ENCODE measurements at regions not wholly inside any gene's neighbourhood (a gene's known extent, or its start where the extent isn't known, plus 50 kb on each side); places are given as distances from the start of the nearest gene placed in this dataset.

DNA sequence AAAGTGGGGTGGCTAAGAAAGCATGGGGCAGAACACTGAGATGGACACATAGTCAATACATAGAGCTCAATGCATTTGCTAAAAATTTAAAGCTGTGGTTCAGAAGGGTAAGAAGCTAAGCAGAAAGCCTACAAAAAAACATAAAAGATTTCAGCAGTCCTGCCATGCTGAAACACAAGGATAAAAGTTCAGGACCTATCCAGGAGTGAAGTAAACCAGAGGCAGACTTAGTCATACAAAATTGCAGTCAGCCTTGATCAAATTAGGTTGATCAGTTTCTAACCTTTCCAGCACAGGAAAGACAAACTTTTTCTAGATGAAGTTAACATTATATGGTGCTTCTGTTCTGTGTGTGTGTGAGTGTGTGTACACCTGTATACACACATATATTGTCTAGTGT is 120.8 kb upstream of the RBMS1 start:
- TF ChIP-seq, protein P1, sequence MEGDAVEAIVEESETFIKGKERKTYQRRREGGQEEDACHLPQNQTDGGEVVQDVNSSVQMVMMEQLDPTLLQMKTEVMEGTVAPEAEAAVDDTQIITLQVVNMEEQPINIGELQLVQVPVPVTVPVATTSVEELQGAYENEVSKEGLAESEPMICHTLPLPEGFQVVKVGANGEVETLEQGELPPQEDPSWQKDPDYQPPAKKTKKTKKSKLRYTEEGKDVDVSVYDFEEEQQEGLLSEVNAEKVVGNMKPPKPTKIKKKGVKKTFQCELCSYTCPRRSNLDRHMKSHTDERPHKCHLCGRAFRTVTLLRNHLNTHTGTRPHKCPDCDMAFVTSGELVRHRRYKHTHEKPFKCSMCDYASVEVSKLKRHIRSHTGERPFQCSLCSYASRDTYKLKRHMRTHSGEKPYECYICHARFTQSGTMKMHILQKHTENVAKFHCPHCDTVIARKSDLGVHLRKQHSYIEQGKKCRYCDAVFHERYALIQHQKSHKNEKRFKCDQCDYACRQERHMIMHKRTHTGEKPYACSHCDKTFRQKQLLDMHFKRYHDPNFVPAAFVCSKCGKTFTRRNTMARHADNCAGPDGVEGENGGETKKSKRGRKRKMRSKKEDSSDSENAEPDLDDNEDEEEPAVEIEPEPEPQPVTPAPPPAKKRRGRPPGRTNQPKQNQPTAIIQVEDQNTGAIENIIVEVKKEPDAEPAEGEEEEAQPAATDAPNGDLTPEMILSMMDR (IDR thresholded peaks at IDR 0.05) = no peak
- no peak for TF ChIP-seq POLR2A (IDR thresholded peaks at IDR 0.05)

Data from breast epithelium (tissue), 3 donors.